ENCODE measurements at regions not wholly inside any gene's neighbourhood (a gene's known extent, or its start where the extent isn't known, plus 50 kb on each side); places are given as distances from the start of the nearest gene placed in this dataset.

- TF ChIP-seq STAT6 (CRISPR knock-in tag; IDR thresholded peaks at IDR 0.05; ENCODE audit: borderline replicate concordance): no peak
- TF ChIP-seq ASH2L (IDR thresholded peaks at IDR 0.05; ENCODE audit: insufficient read length, low read depth, low read length): no peak
- TF ChIP-seq FIP1L1 (IDR thresholded peaks at IDR 0.05; ENCODE audit: borderline replicate concordance, insufficient read depth, low read depth, low read length): no peak
- no peak for TF ChIP-seq KAT7 (CRISPR knock-in tag; IDR thresholded peaks at IDR 0.05; ENCODE audit: borderline replicate concordance)
- no peak for TF ChIP-seq BRCA1 (CRISPR knock-in tag; IDR thresholded peaks at IDR 0.05)
- no peak for TF ChIP-seq ZNF776 (CRISPR knock-in tag; IDR thresholded peaks at IDR 0.05)
- TF ChIP-seq HNF1A (IDR thresholded peaks at IDR 0.05; ENCODE audit: low read depth): peak; percentile 71
- peak; percentile 24; the same call in 1 of the 2 replicates for TF ChIP-seq HNF1A (CRISPR knock-in tag; IDR thresholded peaks at IDR 0.05; ENCODE audit: borderline replicate concordance)
- no peak for TF ChIP-seq IRX3 (CRISPR knock-in tag; IDR thresholded peaks at IDR 0.05; ENCODE audit: borderline replicate concordance, low read depth)
- TF ChIP-seq ZNF414 (CRISPR knock-in tag; IDR thresholded peaks at IDR 0.05): no peak; the same call in 1 of the 2 replicates
- no peak for TF ChIP-seq ZBTB33 (CRISPR knock-in tag; IDR thresholded peaks at IDR 0.05)
- no peak for TF ChIP-seq ZSCAN25 (CRISPR knock-in tag; IDR thresholded peaks at IDR 0.05)
Measured at GRCh38 chr17:14756479-14756878, 455.6 kb downstream of the HS3ST3B1 start (continued).

All from HepG2 (cell line).